ENCODE measurements at regions not wholly inside any gene's neighbourhood (a gene's known extent, or its start where the extent isn't known, plus 50 kb on each side); places are given as distances from the start of the nearest gene placed in this dataset.

- H3K4me3 ChIP-seq, result no peak overlapping the region
- H4K20me1 ChIP-seq (ENCODE audit: insufficient read depth), result no peaks in the 10 kb centered on the region
- H3K36me3 ChIP-seq (ENCODE audit: low read depth), result no peaks in the 10 kb centered on the region
- 0 out of 2 replicates have a peak, but pooled peaks cover 3% of the 10 kb centered on the region for H3K9me2 ChIP-seq (ENCODE audit: insufficient read depth)
- no peak overlapping the region for H3K4me2 ChIP-seq (ENCODE audit: unreplicated experiment)
- TF ChIP-seq EZH2 (IDR thresholded peaks at IDR 0.05; ENCODE audit: insufficient read depth, poor library complexity, severe bottlenecking), result no peak
- no peak for TF ChIP-seq EZH2phosphoT487 (IDR thresholded peaks at IDR 0.05; ENCODE audit: insufficient read depth, low read depth)
- in situ Hi-C loops (cut with MboI), result no loop called here
- 93 to 94% methylated on average over 19 to 22 of the region's 22 CpGs for WGBS, 2 experiments (ENCODE audit: low coverage in 1 of 2, low lambda C conversion rate in 2 of 2, missing lambda C conversion rate in 2 of 2)
- H3K79me2 ChIP-seq (ENCODE audit: insufficient read depth), result no peaks in the 10 kb centered on the region
- no peaks in the 10 kb centered on the region for H3K27me3 ChIP-seq (replicated peaks; ENCODE audit: insufficient read depth)
- H3K27ac ChIP-seq, result no peak overlapping the region
- H2AFZ ChIP-seq, result no peak overlapping the region
- DNase-seq, result no peak
- H3K4me1 ChIP-seq (ENCODE audit: insufficient read depth), result no peaks in the 10 kb centered on the region
- H3K9ac ChIP-seq, result no peak overlapping the region
- no peaks in the 10 kb centered on the region for H3F3A ChIP-seq (ENCODE audit: insufficient read depth)
- H3K9me3 ChIP-seq (ENCODE audit: low read depth), result no peaks in the 10 kb centered on the region
These were observed 321.3 kb downstream of the BLID start for GRCh38 chr11:121794671-121795141.

GRCh38 chr11:121793916-121794315 lies 322.1 kb downstream of the BLID start:
- no peaks in the 10 kb centered on the region for H4K20me1 ChIP-seq (ENCODE audit: insufficient read depth)
- TF ChIP-seq EZH2 (IDR thresholded peaks at IDR 0.05; ENCODE audit: insufficient read depth, poor library complexity, severe bottlenecking) (no peak), EZH2phosphoT487 (IDR thresholded peaks at IDR 0.05; ENCODE audit: insufficient read depth, low read depth) (no peak)
- H3K4me1 ChIP-seq (ENCODE audit: insufficient read depth), result no peaks in the 10 kb centered on the region
- no peaks in the 10 kb centered on the region for H3K36me3 ChIP-seq (ENCODE audit: low read depth)
- H3F3A ChIP-seq (ENCODE audit: insufficient read depth), result no peaks in the 10 kb centered on the region
- no peak for DNase-seq
- H3K79me2 ChIP-seq (ENCODE audit: insufficient read depth), result no peaks in the 10 kb centered on the region
- H3K4me3 ChIP-seq, result no peak overlapping the region
- H3K9me2 ChIP-seq (ENCODE audit: insufficient read depth), result 0 out of 2 replicates have a peak, but pooled peaks cover 3% of the 10 kb centered on the region
- H3K9me3 ChIP-seq (ENCODE audit: low read depth), result no peaks in the 10 kb centered on the region
- no peak overlapping the region for H2AFZ ChIP-seq
- no peaks in the 10 kb centered on the region for H3K27me3 ChIP-seq (replicated peaks; ENCODE audit: insufficient read depth)
- in situ Hi-C loops (cut with MboI), result no loop called here
- no peak overlapping the region for H3K9ac ChIP-seq
- 51 to 58% methylated on average over 6 of the region's 6 CpGs for WGBS, 2 experiments (ENCODE audit: low coverage in 1 of 2, low lambda C conversion rate in 2 of 2, missing lambda C conversion rate in 2 of 2)
- H3K27ac ChIP-seq, result no peak overlapping the region
- H3K4me2 ChIP-seq (ENCODE audit: unreplicated experiment), result no peak overlapping the region

- no peaks in the 10 kb centered on the region for H3K9me3 ChIP-seq (ENCODE audit: low read depth)
- no peak for TF ChIP-seq EZH2 (IDR thresholded peaks at IDR 0.05; ENCODE audit: insufficient read depth, poor library complexity, severe bottlenecking)
- TF ChIP-seq EZH2phosphoT487 (IDR thresholded peaks at IDR 0.05; ENCODE audit: insufficient read depth, low read depth), result no peak
- no peaks in the 10 kb centered on the region for H3K4me1 ChIP-seq (ENCODE audit: insufficient read depth)
- no peak overlapping the region for H3K4me2 ChIP-seq (ENCODE audit: unreplicated experiment)
- DNase-seq, result no peak
- in situ Hi-C loops (cut with MboI), result no loop called here
- H2AFZ ChIP-seq, result no peak overlapping the region
- 0 out of 2 replicates have a peak, but pooled peaks cover 3% of the 10 kb centered on the region for H3K9me2 ChIP-seq (ENCODE audit: insufficient read depth)
- no peaks in the 10 kb centered on the region for H3K79me2 ChIP-seq (ENCODE audit: insufficient read depth)
- H3K27me3 ChIP-seq (replicated peaks; ENCODE audit: insufficient read depth), result no peaks in the 10 kb centered on the region
- H3K36me3 ChIP-seq (ENCODE audit: low read depth), result no peaks in the 10 kb centered on the region
- no peaks in the 10 kb centered on the region for H3F3A ChIP-seq (ENCODE audit: insufficient read depth)
- no peak overlapping the region for H3K27ac ChIP-seq
- no peaks in the 10 kb centered on the region for H4K20me1 ChIP-seq (ENCODE audit: insufficient read depth)
- H3K9ac ChIP-seq, result no peak overlapping the region
- WGBS, 2 experiments (ENCODE audit: low coverage in 1 of 2, low lambda C conversion rate in 2 of 2, missing lambda C conversion rate in 2 of 2), result 29 to 38% methylated on average over 4 of the region's 4 CpGs
- no peak overlapping the region for H3K4me3 ChIP-seq
These were observed 322.7 kb downstream of the BLID start for GRCh38 chr11:121793291-121793690.

- in situ Hi-C loops (cut with MboI), result no loop called here
- Histone ChIP-seq H3K4me1 (ENCODE audit: insufficient read depth) (no peaks in the 10 kb centered on the region), H3F3A (ENCODE audit: insufficient read depth) (no peaks in the 10 kb centered on the region), H3K9ac (no peak overlapping the region), H3K27ac (no peak overlapping the region), H3K9me2 (ENCODE audit: insufficient read depth) (0 out of 2 replicates have a peak, but pooled peaks cover 3% of the 10 kb centered on the region), H3K4me3 (no peak overlapping the region), H3K27me3 (replicated peaks; ENCODE audit: insufficient read depth) (no peaks in the 10 kb centered on the region), H4K20me1 (ENCODE audit: insufficient read depth) (no peaks in the 10 kb centered on the region), H3K79me2 (ENCODE audit: insufficient read depth) (no peaks in the 10 kb centered on the region), H3K4me2 (ENCODE audit: unreplicated experiment) (no peak overlapping the region), H2AFZ (no peak overlapping the region), H3K9me3 (ENCODE audit: low read depth) (no peaks in the 10 kb centered on the region), H3K36me3 (ENCODE audit: low read depth) (no peaks in the 10 kb centered on the region)
- no peak for TF ChIP-seq EZH2 (IDR thresholded peaks at IDR 0.05; ENCODE audit: insufficient read depth, poor library complexity, severe bottlenecking)
- TF ChIP-seq EZH2phosphoT487 (IDR thresholded peaks at IDR 0.05; ENCODE audit: insufficient read depth, low read depth), result no peak
- no peak for DNase-seq
- 89 to 98% methylated on average over 3 of the region's 3 CpGs for WGBS, 2 experiments (ENCODE audit: low coverage in 1 of 2, low lambda C conversion rate in 2 of 2, missing lambda C conversion rate in 2 of 2)
These were observed 323.8 kb downstream of the BLID start for GRCh38 chr11:121792185-121792584.

- Histone ChIP-seq H4K20me1 (ENCODE audit: insufficient read depth) (no peaks in the 10 kb centered on the region), H3K79me2 (ENCODE audit: insufficient read depth) (no peaks in the 10 kb centered on the region), H3K27me3 (replicated peaks; ENCODE audit: insufficient read depth) (no peaks in the 10 kb centered on the region), H3K4me1 (ENCODE audit: insufficient read depth) (no peaks in the 10 kb centered on the region), H3F3A (ENCODE audit: insufficient read depth) (no peaks in the 10 kb centered on the region), H3K36me3 (ENCODE audit: low read depth) (no peaks in the 10 kb centered on the region), H3K9me2 (ENCODE audit: insufficient read depth) (0 out of 2 replicates have a peak, but pooled peaks cover 3% of the 10 kb centered on the region), H3K4me2 (ENCODE audit: unreplicated experiment) (no peak overlapping the region), H3K9ac (no peak overlapping the region), H2AFZ (no peak overlapping the region), H3K4me3 (no peak overlapping the region), H3K9me3 (ENCODE audit: low read depth) (no peaks in the 10 kb centered on the region), H3K27ac (no peak overlapping the region)
- no peak for DNase-seq
- in situ Hi-C loops (cut with MboI), result no loop called here
- no peak for TF ChIP-seq EZH2 (IDR thresholded peaks at IDR 0.05; ENCODE audit: insufficient read depth, poor library complexity, severe bottlenecking)
- TF ChIP-seq EZH2phosphoT487 (IDR thresholded peaks at IDR 0.05; ENCODE audit: insufficient read depth, low read depth), result no peak
- 90 to 100% methylated on average over 2 of the region's 2 CpGs for WGBS, 2 experiments (ENCODE audit: low coverage in 1 of 2, low lambda C conversion rate in 2 of 2, missing lambda C conversion rate in 2 of 2)
These were observed 325.6 kb downstream of the BLID start for GRCh38 chr11:121790430-121790829.

All from GM23248 (cell line).